Neural cell (in vitro differentiated cells): ENCODE measurements at regions not wholly inside any gene's neighbourhood (a gene's known extent, or its start where the extent isn't known, plus 50 kb on each side); places are given as distances from the start of the nearest gene placed in this dataset.

Source experiments
- EP300 ChIP-seq: fragments of 450-650 bp; conservative IDR thresholded peaks from 2 replicates; pipeline ENCODE4 v1.6.1; 2014; ENCODE audit warnings: antibody characterized with exemption, mild to moderate bottlenecking, moderate library complexity; ENCODE audit not compliant: poor library complexity, severe bottlenecking
- EZH2 ChIP-seq: fragments of 200-600, 300-800 bp; shearing (Covaris generic), sonication (generic); IDR thresholded peaks from 2 replicates; pipeline ENCODE4 v1.6.1; 2014; ENCODE audit warnings: antibody characterized with exemption, low read length, borderline replicate concordance, mild to moderate bottlenecking; ENCODE audit not compliant: insufficient read depth, poor library complexity, severe bottlenecking
- MXI1 ChIP-seq: fragments of 450-650 bp; conservative IDR thresholded peaks from 2 replicates; pipeline ENCODE4 v1.6.1; 2014; ENCODE audit warnings: antibody characterized with exemption, mild to moderate bottlenecking; ENCODE audit not compliant: poor library complexity, severe bottlenecking
- POLR2AphosphoS5 ChIP-seq: IDR thresholded peaks from 2 replicates; pipeline ENCODE4 v1.6.1; 2012
- RAD21 ChIP-seq: fragments of 450-650 bp; conservative IDR thresholded peaks from 2 replicates; pipeline ENCODE4 v1.6.1; 2014; ENCODE audit warnings: antibody characterized with exemption, mild to moderate bottlenecking, moderate library complexity
- SMC3 ChIP-seq: fragments of 450-650 bp; conservative IDR thresholded peaks from 2 replicates; pipeline ENCODE4 v1.6.1; 2014; ENCODE audit warnings: antibody characterized with exemption, mild to moderate bottlenecking, moderate library complexity; ENCODE audit not compliant: poor library complexity
- TAF1 ChIP-seq: IDR thresholded peaks from 2 replicates; pipeline ENCODE4 v1.6.1; 2012; ENCODE audit warnings: low read depth
- TF ChIP-seq, protein P1 (sequence below): fragments of 450-650 bp; IDR thresholded peaks from 2 replicates; pipeline ENCODE4 v1.5.1; 2014; ENCODE audit warnings: antibody characterized with exemption, mild to moderate bottlenecking, moderate library complexity; ENCODE audit not compliant: poor library complexity, severe bottlenecking
- TF ChIP-seq, protein P2 (sequence below): IDR thresholded peaks from 2 replicates; pipeline ENCODE4 v1.6.1; 2012; ENCODE audit warnings: borderline replicate concordance

DNA sequence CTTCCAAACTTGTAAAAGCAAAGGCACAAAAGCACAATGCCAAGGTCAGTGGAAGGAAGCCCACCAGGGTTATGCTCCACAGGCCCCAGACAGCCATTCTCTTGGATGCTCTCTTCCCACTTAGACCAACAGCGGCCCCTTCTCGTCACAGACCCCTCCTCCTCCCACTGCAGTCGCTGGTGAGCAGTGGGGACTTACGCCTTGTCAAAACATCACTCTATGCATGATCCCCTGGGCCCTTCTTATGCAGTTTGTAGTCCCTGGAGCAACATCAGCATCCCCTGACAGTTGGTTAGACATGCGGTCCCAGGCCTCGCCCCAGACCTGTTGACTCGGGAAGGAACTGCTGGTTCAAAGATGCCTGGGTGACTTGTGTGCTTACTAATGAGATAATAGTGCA lies 376.0 kb upstream of the KLHL29 start:
- TF ChIP-seq TAF1, result no peak
- TF ChIP-seq, protein P1, sequence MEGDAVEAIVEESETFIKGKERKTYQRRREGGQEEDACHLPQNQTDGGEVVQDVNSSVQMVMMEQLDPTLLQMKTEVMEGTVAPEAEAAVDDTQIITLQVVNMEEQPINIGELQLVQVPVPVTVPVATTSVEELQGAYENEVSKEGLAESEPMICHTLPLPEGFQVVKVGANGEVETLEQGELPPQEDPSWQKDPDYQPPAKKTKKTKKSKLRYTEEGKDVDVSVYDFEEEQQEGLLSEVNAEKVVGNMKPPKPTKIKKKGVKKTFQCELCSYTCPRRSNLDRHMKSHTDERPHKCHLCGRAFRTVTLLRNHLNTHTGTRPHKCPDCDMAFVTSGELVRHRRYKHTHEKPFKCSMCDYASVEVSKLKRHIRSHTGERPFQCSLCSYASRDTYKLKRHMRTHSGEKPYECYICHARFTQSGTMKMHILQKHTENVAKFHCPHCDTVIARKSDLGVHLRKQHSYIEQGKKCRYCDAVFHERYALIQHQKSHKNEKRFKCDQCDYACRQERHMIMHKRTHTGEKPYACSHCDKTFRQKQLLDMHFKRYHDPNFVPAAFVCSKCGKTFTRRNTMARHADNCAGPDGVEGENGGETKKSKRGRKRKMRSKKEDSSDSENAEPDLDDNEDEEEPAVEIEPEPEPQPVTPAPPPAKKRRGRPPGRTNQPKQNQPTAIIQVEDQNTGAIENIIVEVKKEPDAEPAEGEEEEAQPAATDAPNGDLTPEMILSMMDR, result no peak
- no peak for TF ChIP-seq POLR2AphosphoS5
- TF ChIP-seq, protein P2, sequence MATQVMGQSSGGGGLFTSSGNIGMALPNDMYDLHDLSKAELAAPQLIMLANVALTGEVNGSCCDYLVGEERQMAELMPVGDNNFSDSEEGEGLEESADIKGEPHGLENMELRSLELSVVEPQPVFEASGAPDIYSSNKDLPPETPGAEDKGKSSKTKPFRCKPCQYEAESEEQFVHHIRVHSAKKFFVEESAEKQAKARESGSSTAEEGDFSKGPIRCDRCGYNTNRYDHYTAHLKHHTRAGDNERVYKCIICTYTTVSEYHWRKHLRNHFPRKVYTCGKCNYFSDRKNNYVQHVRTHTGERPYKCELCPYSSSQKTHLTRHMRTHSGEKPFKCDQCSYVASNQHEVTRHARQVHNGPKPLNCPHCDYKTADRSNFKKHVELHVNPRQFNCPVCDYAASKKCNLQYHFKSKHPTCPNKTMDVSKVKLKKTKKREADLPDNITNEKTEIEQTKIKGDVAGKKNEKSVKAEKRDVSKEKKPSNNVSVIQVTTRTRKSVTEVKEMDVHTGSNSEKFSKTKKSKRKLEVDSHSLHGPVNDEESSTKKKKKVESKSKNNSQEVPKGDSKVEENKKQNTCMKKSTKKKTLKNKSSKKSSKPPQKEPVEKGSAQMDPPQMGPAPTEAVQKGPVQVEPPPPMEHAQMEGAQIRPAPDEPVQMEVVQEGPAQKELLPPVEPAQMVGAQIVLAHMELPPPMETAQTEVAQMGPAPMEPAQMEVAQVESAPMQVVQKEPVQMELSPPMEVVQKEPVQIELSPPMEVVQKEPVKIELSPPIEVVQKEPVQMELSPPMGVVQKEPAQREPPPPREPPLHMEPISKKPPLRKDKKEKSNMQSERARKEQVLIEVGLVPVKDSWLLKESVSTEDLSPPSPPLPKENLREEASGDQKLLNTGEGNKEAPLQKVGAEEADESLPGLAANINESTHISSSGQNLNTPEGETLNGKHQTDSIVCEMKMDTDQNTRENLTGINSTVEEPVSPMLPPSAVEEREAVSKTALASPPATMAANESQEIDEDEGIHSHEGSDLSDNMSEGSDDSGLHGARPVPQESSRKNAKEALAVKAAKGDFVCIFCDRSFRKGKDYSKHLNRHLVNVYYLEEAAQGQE, result no peak
- TF ChIP-seq MXI1, result no peak
- no peak for TF ChIP-seq RAD21
- TF ChIP-seq SMC3, result no peak
- no peak for TF ChIP-seq EZH2
- TF ChIP-seq EP300, result no peak
